NCI-H1436 treated with DMSO at 0.1 percent for 48 hours (cell line): ENCODE measurements at regions not wholly inside any gene's neighbourhood (a gene's known extent, or its start where the extent isn't known, plus 50 kb on each side); places are given as distances from the start of the nearest gene placed in this dataset.
"Not testable (repeated sequence)": the region's sequence is repeated elsewhere in the genome, so short reads cannot be mapped to it uniquely, and the experiment has no call there.

Source experiments
- DNase-seq: peaks from one replicate; lab custom pipeline; 2025; lab: John Stamatoyannopoulos, UW

GRCh38 chr6:103791458-103791857 lies 1068.3 kb downstream of the HACE1 start:
- no peak for DNase-seq

GRCh38 chr6:103784117-103784516 lies 1075.6 kb downstream of the HACE1 start:
- no peak for DNase-seq

DNA sequence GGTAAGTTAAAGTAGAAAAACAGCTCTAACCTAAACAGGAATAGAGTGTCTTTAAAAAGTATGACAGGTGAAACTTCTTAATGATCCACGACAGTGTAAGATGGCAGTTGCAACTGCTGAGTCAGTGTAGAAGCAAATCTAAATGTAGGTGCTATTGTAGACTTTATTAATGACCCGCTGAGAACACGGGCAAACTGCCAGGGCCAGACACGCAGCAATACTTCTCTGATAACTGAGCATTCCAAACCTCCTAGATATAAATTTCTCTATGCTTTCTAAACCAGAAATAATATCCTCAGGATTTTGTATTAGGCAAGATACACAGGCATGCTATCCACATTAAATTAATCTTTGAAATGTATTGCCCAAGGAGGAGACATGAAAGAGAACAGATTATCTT lies 1076.4 kb downstream of the HACE1 start:
- no peak for DNase-seq

GRCh38 chr6:103769431-103769830 lies 1090.3 kb downstream of the HACE1 start:
- DNase-seq, result no peak

GRCh38 chr6:103750603-103751002 lies 1109.1 kb downstream of the HACE1 start:
- no peak for DNase-seq

- DNase-seq, result no peak
These were observed 1125.7 kb downstream of the HACE1 start for GRCh38 chr6:103734016-103734415.

GRCh38 chr6:103729658-103730057 lies 1130.1 kb downstream of the HACE1 start:
- DNase-seq, result no peak

DNA sequence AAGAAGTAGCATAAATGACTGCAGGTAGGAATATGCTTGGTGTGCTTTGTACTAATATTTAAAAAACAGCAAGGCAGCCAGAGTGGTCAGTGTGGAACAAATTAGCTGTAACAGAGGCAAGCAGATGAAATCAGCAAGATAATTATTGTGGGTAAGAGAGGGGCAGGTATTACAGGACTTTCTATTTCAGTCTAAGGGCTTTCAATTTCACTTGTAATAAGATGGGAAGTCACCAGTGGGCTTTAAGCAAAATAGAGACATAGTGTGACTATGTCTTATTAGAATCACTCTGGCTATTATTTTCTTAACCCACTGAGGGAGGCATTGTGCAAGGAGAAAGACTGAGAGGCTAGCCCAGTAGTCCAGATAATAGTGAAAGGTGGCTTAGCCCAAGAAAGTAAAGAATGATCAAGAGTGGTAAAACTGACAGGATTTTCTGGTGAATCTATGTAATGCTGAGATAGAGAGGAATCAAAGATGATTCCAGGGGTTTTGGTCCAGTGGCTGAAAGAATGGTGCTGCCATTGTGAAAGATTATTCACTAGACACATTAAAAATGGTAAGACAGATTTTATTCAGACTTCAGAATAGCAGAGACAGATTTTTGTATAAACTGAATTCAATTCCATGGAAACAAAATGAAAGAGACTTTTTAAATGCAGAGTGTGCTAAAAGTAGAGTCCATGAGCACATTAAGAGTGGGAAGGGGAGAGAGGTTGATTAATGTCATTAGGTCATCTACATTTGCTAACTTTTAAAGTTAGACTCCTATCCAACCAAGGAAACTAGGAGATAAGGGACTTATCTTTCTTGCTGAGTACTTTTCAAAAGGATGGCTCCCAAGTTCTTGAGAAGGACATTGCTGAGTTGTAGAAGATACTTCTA lies 1136.0 kb downstream of the HACE1 start:
- no peak for DNase-seq

DNA sequence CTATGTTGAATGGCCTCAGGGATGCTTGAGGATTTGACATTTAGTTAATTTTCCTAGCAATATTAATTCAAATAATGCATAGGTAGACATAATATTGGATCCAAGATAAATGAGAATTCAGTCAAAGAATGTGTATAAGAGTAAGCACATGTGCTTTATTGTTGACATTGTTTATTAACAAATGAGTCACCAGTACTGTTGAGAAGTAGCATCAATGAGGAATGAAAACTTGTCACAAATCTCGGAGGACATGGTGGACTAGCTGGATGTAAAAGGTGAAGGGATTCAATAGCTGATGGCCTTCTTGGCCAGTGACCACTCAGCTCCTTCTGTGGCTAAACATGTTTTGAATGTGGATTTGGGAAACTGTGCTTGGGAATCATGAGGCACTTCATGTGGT lies 1137.0 kb downstream of the HACE1 start:
- DNase-seq, result no peak

DNA sequence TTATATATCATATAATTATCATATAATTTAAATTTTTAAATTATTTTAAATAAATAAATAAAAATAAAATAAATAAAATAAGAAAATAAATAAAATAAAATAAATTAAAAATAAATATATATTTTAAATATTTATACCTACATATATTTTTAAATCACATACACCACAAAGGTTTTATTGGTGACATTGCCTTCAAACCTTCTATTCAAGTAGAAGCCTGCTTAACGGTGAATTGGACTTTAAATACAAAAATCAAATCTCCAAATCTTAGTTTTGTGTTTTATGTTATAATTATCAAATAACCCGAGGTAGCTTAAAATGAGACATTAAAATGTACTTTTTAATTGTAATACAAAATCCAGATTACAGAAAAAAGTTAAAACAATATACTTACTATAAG lies 1137.8 kb downstream of the HACE1 start:
- DNase-seq, result no peak

DNA sequence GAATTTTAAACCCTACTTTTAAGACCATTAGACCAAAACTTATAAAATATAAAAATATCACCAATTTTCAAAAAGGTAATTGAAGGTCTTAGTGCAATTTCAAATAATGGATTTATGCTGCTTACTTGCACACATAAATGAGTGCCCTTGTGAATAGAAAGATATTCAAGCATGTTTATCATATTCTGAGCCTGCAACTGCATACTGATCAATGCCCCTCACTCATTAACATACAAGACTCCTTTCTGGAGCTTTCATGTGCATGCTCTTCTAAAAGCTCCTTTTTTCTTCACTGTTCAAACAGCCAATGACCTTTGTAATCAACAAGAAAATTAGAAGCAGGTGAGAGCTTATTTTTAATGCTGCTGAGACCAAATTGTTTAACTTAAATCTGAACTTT lies 1139.3 kb downstream of the HACE1 start:
- DNase-seq, result no peak

GRCh38 chr6:103719545-103719944 lies 1140.2 kb downstream of the HACE1 start:
- no peak for DNase-seq

DNA sequence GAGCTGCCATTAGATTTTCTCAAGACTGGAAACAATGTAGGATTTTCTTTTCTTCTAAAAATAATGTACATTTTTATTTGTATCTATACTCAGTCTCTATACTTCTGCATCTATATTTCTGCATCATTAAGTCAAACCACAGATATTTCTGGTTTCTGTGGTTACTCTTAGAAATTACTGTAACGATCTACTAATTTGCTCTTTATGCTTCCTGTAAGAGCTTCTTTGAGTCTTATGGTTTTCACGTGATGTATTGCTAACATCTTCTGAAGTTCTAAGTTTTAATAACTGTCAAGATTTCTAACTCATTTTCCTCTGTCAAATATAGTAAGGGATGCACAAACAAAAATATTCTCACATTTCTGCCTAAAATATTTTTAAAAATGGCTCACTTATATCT lies 1144.5 kb downstream of the HACE1 start:
- no peak for DNase-seq

DNA sequence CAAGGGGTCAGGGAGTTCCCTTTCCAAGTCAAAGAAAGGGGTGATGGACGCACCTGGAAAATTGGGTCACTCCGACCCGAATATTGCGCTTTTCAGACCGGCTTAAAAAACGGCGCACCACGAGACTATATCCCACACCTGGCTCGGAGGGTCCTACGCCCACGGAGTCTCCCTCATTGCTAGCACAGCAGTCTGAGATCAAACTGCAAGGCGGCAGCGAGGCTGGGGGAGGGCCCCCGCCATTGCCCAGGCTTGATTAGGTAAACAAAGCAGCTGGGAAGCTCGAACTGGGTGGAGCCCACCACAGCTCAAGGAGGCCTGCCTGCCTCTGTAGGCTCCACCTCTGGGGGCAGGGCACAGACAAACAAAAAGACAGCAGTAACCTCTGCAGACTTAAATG lies 1150.5 kb downstream of the HACE1 start:
- DNase-seq, result not testable (repeated sequence)

DNA sequence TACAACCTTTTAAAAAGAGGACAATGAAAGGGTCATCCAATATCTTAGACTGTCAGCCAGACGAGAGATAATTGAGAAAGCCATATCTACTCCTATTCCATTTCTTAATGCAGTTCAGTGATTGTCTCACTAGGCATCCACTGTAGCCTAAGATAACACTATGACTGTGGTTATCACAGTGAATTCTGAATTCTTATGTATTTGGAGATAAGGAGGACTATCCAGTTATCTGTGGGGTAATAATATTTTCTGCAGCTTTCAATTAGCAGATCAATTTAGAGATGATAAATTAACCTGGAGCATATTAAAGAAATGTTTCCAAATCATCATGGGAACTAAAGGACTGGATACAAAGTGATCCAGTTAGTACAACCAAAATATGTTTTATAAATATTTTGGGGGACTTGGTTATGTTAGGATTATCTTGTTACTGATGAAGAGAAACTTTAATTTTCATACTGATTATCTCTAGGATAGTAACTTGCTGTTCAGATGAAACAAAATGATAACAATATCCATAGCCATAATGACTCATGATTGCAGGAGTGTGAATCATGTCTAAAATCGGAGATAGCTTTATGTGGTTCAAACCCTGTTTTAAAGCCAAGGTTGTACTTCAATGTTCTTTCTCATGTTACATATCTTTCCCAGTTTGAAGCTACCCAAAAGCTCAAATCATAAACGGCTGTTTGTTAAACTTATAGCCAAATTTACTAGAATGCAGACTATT lies 1152.0 kb downstream of the HACE1 start:
- DNase-seq, result no peak

DNA sequence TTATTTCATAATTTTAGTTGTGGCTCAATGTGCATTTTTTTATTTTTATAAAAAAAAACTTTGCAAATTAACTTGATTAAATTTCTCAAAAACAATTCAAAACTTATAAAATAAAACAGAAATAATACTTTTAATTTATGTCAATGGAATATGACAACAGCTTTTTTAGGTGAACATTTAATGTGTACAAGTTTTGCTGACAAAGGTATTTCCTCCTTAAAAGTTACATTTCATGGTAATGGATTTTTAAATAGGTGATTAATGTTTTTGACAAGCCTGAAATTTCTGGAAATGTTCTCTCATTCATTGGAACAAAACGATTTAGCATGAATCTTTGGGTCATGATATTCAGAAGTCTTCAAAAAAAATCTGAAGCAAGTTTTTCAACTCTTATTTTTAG lies 1160.0 kb downstream of the HACE1 start:
- DNase-seq, result no peak

- DNase-seq, result no peak
These were observed 1172.3 kb downstream of the HACE1 start for GRCh38 chr6:103687430-103687829.

DNA sequence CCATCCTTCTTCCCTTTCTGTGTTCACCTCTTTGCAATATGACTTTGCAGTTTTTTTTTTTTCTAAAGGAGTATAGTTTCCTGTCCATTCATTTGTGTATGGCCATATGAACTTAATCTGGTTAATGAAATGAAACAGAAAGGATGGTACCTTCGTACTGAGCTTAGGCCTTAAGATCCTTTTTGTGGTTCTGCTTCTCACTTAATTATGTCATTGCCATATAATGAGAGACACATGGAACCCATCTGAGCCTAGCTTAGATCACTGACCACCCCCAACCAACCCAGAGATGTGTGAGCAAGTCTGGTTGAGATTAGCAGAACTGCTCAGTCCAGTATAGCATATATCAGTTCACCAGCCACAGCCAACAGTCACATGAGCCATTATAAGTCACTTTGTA lies 1179.6 kb downstream of the HACE1 start:
- no peak for DNase-seq

GRCh38 chr6:103677290-103677689 lies 1182.4 kb downstream of the HACE1 start:
- no peak for DNase-seq

- DNase-seq, result no peak
These were observed 1183.8 kb downstream of the HACE1 start for GRCh38 chr6:103675807-103676406.

DNA sequence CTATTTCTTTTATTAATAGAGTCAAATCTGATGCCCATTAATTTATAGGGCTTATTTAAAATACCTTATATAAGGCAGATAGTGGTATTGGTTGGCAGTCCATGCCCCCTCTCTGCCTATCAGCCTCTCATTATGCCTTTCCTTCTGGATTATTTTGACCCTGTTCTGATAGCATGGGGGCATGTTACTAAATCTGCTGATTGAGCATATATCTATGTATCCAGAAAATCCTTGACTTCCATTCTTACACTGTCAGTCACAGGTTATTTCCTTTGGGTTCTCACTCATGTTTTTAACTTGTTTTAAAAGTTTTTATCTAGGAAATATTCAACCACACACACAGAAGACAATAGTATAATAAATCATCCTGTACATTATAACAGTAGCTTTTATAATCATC lies 1184.9 kb downstream of the HACE1 start:
- DNase-seq, result no peak

- no peak for DNase-seq
These were observed 1187.5 kb downstream of the HACE1 start for GRCh38 chr6:103672169-103672568.

DNA sequence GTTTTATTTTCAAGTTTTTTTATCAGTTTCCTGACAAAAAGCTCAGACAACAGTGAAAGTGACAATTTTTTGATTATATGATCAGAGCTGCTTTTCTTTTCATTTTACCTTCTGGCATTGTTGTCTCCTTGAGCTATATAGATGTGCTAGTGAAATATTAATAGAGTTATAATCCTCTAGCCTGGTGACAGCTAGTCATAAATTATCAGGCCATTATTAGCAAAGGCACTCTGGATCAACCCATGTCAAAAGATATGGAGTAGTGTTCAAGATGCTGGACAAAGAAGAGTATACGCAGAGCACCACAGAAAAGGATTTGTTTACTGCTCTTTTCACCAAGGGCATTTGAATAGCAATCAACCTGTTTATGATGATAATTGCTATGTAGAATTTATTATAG lies 1230.1 kb downstream of the HACE1 start:
- DNase-seq, result no peak
